Stomach smooth muscle (tissue), 2 donors: ENCODE measurements at regions not wholly inside any gene's neighbourhood (a gene's known extent, or its start where the extent isn't known, plus 50 kb on each side); places are given as distances from the start of the nearest gene placed in this dataset.

ENCODE experiments used
- H3K27ac ChIP-seq: one replicate; pipeline ENCODE4 v1.7.0; 2013; ENCODE audit warnings: mild to moderate bottlenecking, low read length, inconsistent platforms
- H3K27me3 ChIP-seq, 2 donors: one replicate each; pipeline ENCODE4 v1.7.0; 2013; ENCODE audit warnings: low read length in 2 of 2; ENCODE audit not compliant: insufficient read depth in 2 of 2, control insufficient read depth in 1 of 2
- H3K36me3 ChIP-seq, 2 donors: one replicate each; pipeline ENCODE4 v1.7.0; 2013; ENCODE audit warnings: low read length in 2 of 2; ENCODE audit not compliant: control insufficient read depth in 2 of 2, insufficient read depth in 2 of 2
- H3K4me1 ChIP-seq: one replicate; pipeline ENCODE4 v1.7.0; 2013; ENCODE audit warnings: low read length; ENCODE audit not compliant: control insufficient read depth, insufficient read depth
- H3K4me3 ChIP-seq, 2 donors: one replicate each; pipeline ENCODE4 v1.7.0; 2013; ENCODE audit warnings: low read length in 2 of 2
- H3K9ac ChIP-seq, 2 donors: one replicate each; pipeline ENCODE4 v1.7.0; 2013; ENCODE audit warnings: low read length in 2 of 2, mild to moderate bottlenecking in 1 of 2
- H3K9me3 ChIP-seq, 2 donors: one replicate each; pipeline ENCODE4 v1.7.0; 2013; ENCODE audit warnings: low read length in 2 of 2; ENCODE audit not compliant: control insufficient read depth in 2 of 2
- donor health status: healthy.
- donor health status: Pancreatic carcinoma.

- H3K4me1 ChIP-seq = peaks cover 18% of the 10 kb centered on the region
- no peaks in the 10 kb centered on the region for H3K36me3 ChIP-seq
- H3K4me3 ChIP-seq = no peak overlapping the region
- no peaks in the 10 kb centered on the region for H3K9me3 ChIP-seq
- no peak overlapping the region for H3K9ac ChIP-seq
- no peaks in the 10 kb centered on the region for H3K27me3 ChIP-seq
- no peak overlapping the region for H3K27ac ChIP-seq
These were observed 218.0 kb upstream of the CDIN1 start for GRCh38 chr15:36361351-36361870.

- no peaks in the 10 kb centered on the region for H3K36me3 ChIP-seq
- no peak overlapping the region for H3K27ac ChIP-seq
- no peak overlapping the region for H3K9ac ChIP-seq
- no peaks in the 10 kb centered on the region for H3K27me3 ChIP-seq
- H3K4me3 ChIP-seq = no peak overlapping the region
- H3K4me1 ChIP-seq = peaks cover 11% of the 10 kb centered on the region
- no peaks in the 10 kb centered on the region for H3K9me3 ChIP-seq
These were observed 216.9 kb upstream of the CDIN1 start for GRCh38 chr15:36362509-36362915.

- Histone ChIP-seq H3K36me3 (no peaks in the 10 kb centered on the region), H3K27ac (no peak overlapping the region), H3K4me3 (no peak overlapping the region), H3K4me1 (peaks cover 3% of the 10 kb centered on the region), H3K27me3 (no peaks in the 10 kb centered on the region), H3K9me3 (no peaks in the 10 kb centered on the region), H3K9ac (no peak overlapping the region)
These were observed 216.1 kb upstream of the CDIN1 start for GRCh38 chr15:36363335-36363734.

- Histone ChIP-seq H3K27ac (no peak overlapping the region), H3K9me3 (no peaks in the 10 kb centered on the region), H3K4me3 (no peak overlapping the region), H3K9ac (no peak overlapping the region), H3K36me3 (no peaks in the 10 kb centered on the region), H3K27me3 (no peaks in the 10 kb centered on the region), H3K4me1 (peaks cover under 1% of the 10 kb centered on the region)
These were observed 215.0 kb upstream of the CDIN1 start for GRCh38 chr15:36364377-36364776.

GRCh38 chr15:36365963-36366362, 213.5 kb upstream of the CDIN1 start:
- Histone ChIP-seq H3K9ac (no peak overlapping the region), H3K4me1 (no peaks in the 10 kb centered on the region), H3K27ac (no peak overlapping the region), H3K36me3 (no peaks in the 10 kb centered on the region), H3K4me3 (no peak overlapping the region), H3K27me3 (no peaks in the 10 kb centered on the region), H3K9me3 (no peaks in the 10 kb centered on the region)

- Histone ChIP-seq H3K4me1 (no peaks in the 10 kb centered on the region), H3K27me3 (no peaks in the 10 kb centered on the region), H3K4me3 (no peak overlapping the region), H3K9ac (no peak overlapping the region), H3K9me3 (no peaks in the 10 kb centered on the region), H3K36me3 (no peaks in the 10 kb centered on the region), H3K27ac (no peak overlapping the region)
These were observed 209.2 kb upstream of the CDIN1 start for GRCh38 chr15:36370051-36370730.

- Histone ChIP-seq H3K4me1 (no peaks in the 10 kb centered on the region), H3K27me3 (no peaks in the 10 kb centered on the region), H3K36me3 (no peaks in the 10 kb centered on the region), H3K27ac (no peak overlapping the region), H3K9me3 (no peaks in the 10 kb centered on the region), H3K9ac (no peak overlapping the region), H3K4me3 (no peak overlapping the region)
These were observed 208.7 kb upstream of the CDIN1 start for GRCh38 chr15:36370731-36371112.

- Histone ChIP-seq H3K36me3 (no peaks in the 10 kb centered on the region), H3K27me3 (no peaks in the 10 kb centered on the region), H3K4me1 (no peaks in the 10 kb centered on the region), H3K9ac (no peak overlapping the region), H3K4me3 (no peak overlapping the region), H3K9me3 (no peaks in the 10 kb centered on the region), H3K27ac (no peak overlapping the region)
These were observed 207.9 kb upstream of the CDIN1 start for GRCh38 chr15:36371509-36371908.

- Histone ChIP-seq H3K4me3 (no peak overlapping the region), H3K27ac (no peak overlapping the region), H3K36me3 (no peaks in the 10 kb centered on the region), H3K9me3 (no peaks in the 10 kb centered on the region), H3K9ac (no peak overlapping the region), H3K4me1 (no peaks in the 10 kb centered on the region), H3K27me3 (no peaks in the 10 kb centered on the region)
These were observed 206.5 kb upstream of the CDIN1 start for GRCh38 chr15:36372968-36373367.

- no peak overlapping the region for H3K27ac ChIP-seq
These were observed 205.9 kb upstream of the CDIN1 start for GRCh38 chr15:36373550-36373949.

GRCh38 chr15:36389107-36389506, 190.3 kb upstream of the CDIN1 start:
- Histone ChIP-seq H3K9ac (no peak overlapping the region), H3K27me3 (no peaks in the 10 kb centered on the region)

More at GRCh38 chr15:36373550-36373949, 205.9 kb upstream of the CDIN1 start:
- no peaks in the 10 kb centered on the region for H3K4me1 ChIP-seq
- no peak overlapping the region for H3K9ac ChIP-seq
- H3K9me3 ChIP-seq = no peaks in the 10 kb centered on the region
- H3K36me3 ChIP-seq = no peaks in the 10 kb centered on the region
- no peak overlapping the region for H3K4me3 ChIP-seq
- no peaks in the 10 kb centered on the region for H3K27me3 ChIP-seq

More at GRCh38 chr15:36389107-36389506, 190.3 kb upstream of the CDIN1 start:
- Histone ChIP-seq H3K36me3 (no peaks in the 10 kb centered on the region), H3K27ac (no peak overlapping the region), H3K4me3 (no peak overlapping the region), H3K9me3 (no peaks in the 10 kb centered on the region), H3K4me1 (no peaks in the 10 kb centered on the region)
